Neuronal stem cell (in vitro differentiated cells): ENCODE measurements at regions not wholly inside any gene's neighbourhood (a gene's known extent, or its start where the extent isn't known, plus 50 kb on each side); places are given as distances from the start of the nearest gene placed in this dataset.
A peak's percentile ranks its signal among the peaks of the same experiment; 100 is the strongest.

ENCODE experiments used
- DNase-seq: peaks from one replicate; pipeline ENCODE4 v3.0.0-alpha.2; 2013; ENCODE audit warnings: low spot score
- H2AFZ ChIP-seq: one replicate; pipeline ENCODE4 v1.6.1; 2013; ENCODE audit warnings: mild to moderate bottlenecking, low read length, inconsistent platforms
- H2AK5ac ChIP-seq: 2 replicates; pipeline ENCODE4 v1.6.1; 2013; ENCODE audit warnings: low read depth, mild to moderate bottlenecking, inconsistent platforms, low read length, moderate library complexity, mixed read lengths
- H2BK120ac ChIP-seq: 2 replicates; pipeline ENCODE4 v1.6.1; 2013; ENCODE audit warnings: low read depth, mild to moderate bottlenecking, inconsistent platforms, low read length, moderate library complexity, mixed read lengths
- H2BK12ac ChIP-seq: one replicate; pipeline ENCODE4 v1.6.1; 2013; ENCODE audit warnings: low read length, inconsistent platforms
- H2BK15ac ChIP-seq: 2 replicates; pipeline ENCODE4 v1.6.1; 2013; ENCODE audit warnings: mild to moderate bottlenecking, low read length, inconsistent platforms, mixed read lengths
- H2BK5ac ChIP-seq: one replicate; pipeline ENCODE4 v1.6.1; 2013; ENCODE audit warnings: inconsistent platforms, mild to moderate bottlenecking, low read length, moderate library complexity
- H3K14ac ChIP-seq: one replicate; pipeline ENCODE4 v1.6.1; 2013; ENCODE audit warnings: low read length, inconsistent platforms
- H3K18ac ChIP-seq: 2 replicates; pipeline ENCODE4 v1.6.1; 2013; ENCODE audit warnings: low read length, inconsistent platforms
- H3K23ac ChIP-seq: 2 replicates; pipeline ENCODE4 v1.6.1; 2013; ENCODE audit warnings: low read depth, mild to moderate bottlenecking, mixed read lengths, low read length, inconsistent platforms; ENCODE audit not compliant: poor library complexity
- H3K27ac ChIP-seq: replicated peaks from 3 replicates; pipeline ENCODE4 v1.5.1; 2013; ENCODE audit warnings: low read length, inconsistent platforms
- H3K27me3 ChIP-seq, 3 experiments: 2 replicates each; pipeline ENCODE4 v1.6.1; 2013; ENCODE audit warnings: low read length in 3 of 3, mild to moderate bottlenecking in 2 of 3, inconsistent platforms in 1 of 3, low read depth in 1 of 3, mixed read lengths in 1 of 3, moderate library complexity in 1 of 3; ENCODE audit not compliant: control insufficient read depth in 3 of 3, insufficient read depth in 3 of 3
- H3K36me3 ChIP-seq, 2 donors: replicated peaks in 1 of 2; 2 replicates each; pipeline ENCODE4 v1.6.1; 2013; ENCODE audit warnings: low read length in 2 of 2; ENCODE audit not compliant: control insufficient read depth in 2 of 2, insufficient read depth in 2 of 2
- H3K4ac ChIP-seq: 2 replicates; pipeline ENCODE4 v1.6.1; 2013; ENCODE audit warnings: inconsistent platforms, mild to moderate bottlenecking, low read length, moderate library complexity
- H3K4me1 ChIP-seq, 2 donors: 1 replicate in 1 of 2; 2 replicates in 1 of 2; pipeline ENCODE4 v1.6.1; 2013; ENCODE audit warnings: low read length in 2 of 2, low read depth in 1 of 2; ENCODE audit not compliant: control insufficient read depth in 2 of 2, insufficient read depth in 1 of 2
- H3K4me2 ChIP-seq: one replicate; pipeline ENCODE4 v1.6.1; 2013; ENCODE audit warnings: mild to moderate bottlenecking, low read length, inconsistent platforms; ENCODE audit not compliant: insufficient read depth, poor library complexity, severe bottlenecking
- H3K4me3 ChIP-seq, 2 donors: 2 replicates each; pipeline ENCODE4 v1.5.1; 2013; ENCODE audit warnings: low read length in 2 of 2, mild to moderate bottlenecking in 2 of 2, inconsistent platforms in 1 of 2, moderate library complexity in 1 of 2
- H3K79me1 ChIP-seq: one replicate; pipeline ENCODE4 v1.6.1; 2013; ENCODE audit warnings: low read depth, mild to moderate bottlenecking, inconsistent platforms, low read length, moderate library complexity
- H3K9ac ChIP-seq: one replicate; pipeline ENCODE4 v1.6.1; 2013; ENCODE audit warnings: mild to moderate bottlenecking, low read depth, low read length, inconsistent platforms; ENCODE audit not compliant: poor library complexity
- H3K9me3 ChIP-seq, 2 donors: replicated peaks in 1 of 2; 2 replicates each; pipeline versions ENCODE3 to v1.6.1; 2013; ENCODE audit warnings: low read length in 2 of 2, mild to moderate bottlenecking in 2 of 2, inconsistent platforms in 1 of 2, low read depth in 1 of 2, mixed read lengths in 1 of 2, moderate library complexity in 1 of 2; ENCODE audit not compliant: control insufficient read depth in 2 of 2, insufficient read depth in 1 of 2
- H4K8ac ChIP-seq: one replicate; pipeline ENCODE4 v1.6.1; 2013; ENCODE audit warnings: low read depth, mild to moderate bottlenecking, inconsistent platforms, low read length, moderate library complexity
- H4K91ac ChIP-seq: one replicate; pipeline ENCODE4 v1.6.1; 2013; ENCODE audit warnings: low read length, low read depth, mild to moderate bottlenecking, inconsistent platforms; ENCODE audit not compliant: poor library complexity
- WGBS, 2 donors: extraction: QIAGEN DNeasy Blood & Tissue Kit; methylation state at CpG; one replicate each; pipeline ENCODE4 v1.1.7; 2013; ENCODE audit warnings: missing lambda C conversion rate in 2 of 2, mixed read lengths in 1 of 2; ENCODE audit not compliant: insufficient read length in 2 of 2, insufficient replicate concordance in 1 of 2; ENCODE audit errors: extremely low coverage in 2 of 2; 5-methylcytosine and 5-hydroxymethylcytosine counted together

- H3K4me2 ChIP-seq, result no peak overlapping the region
- peak overlapping the region; percentile 7 for H2AFZ ChIP-seq
- H4K8ac ChIP-seq, result no peak overlapping the region
- H3K9ac ChIP-seq, result no peak overlapping the region
- H3K4me3 ChIP-seq, result no peak overlapping the region
- no peak overlapping the region for H2BK15ac ChIP-seq
- H3K23ac ChIP-seq, result no peak overlapping the region
- H2AK5ac ChIP-seq, result no peak overlapping the region
- no peak overlapping the region for H3K27ac ChIP-seq
- H2BK120ac ChIP-seq, result no peak overlapping the region
- no peak overlapping the region for H4K91ac ChIP-seq
- no peak for DNase-seq
- no peaks in the 10 kb centered on the region for H3K27me3 ChIP-seq
- no peaks in the 10 kb centered on the region for H3K79me1 ChIP-seq
- H2BK5ac ChIP-seq, result no peak overlapping the region
- no peaks in the 10 kb centered on the region for H3K4me1 ChIP-seq
- H3K9me3 ChIP-seq, result no peaks in the 10 kb centered on the region
- no peaks in the 10 kb centered on the region for H3K36me3 ChIP-seq
- H2BK12ac ChIP-seq, result no peak overlapping the region
- peak overlapping the region; percentile 11 for H3K18ac ChIP-seq
- no CpG with 5 or more reads among the region's 4 CpGs for WGBS, 2 donors
- H3K14ac ChIP-seq, result no peak overlapping the region
- no peak overlapping the region for H3K4ac ChIP-seq
Observed at GRCh38 chr14:38616959-38617358, 361.1 kb upstream of the CLEC14A start.

- no peak overlapping the region for H3K14ac ChIP-seq
- no CpG with 5 or more reads among the region's 2 CpGs for WGBS, 2 donors
- H3K79me1 ChIP-seq, result no peaks in the 10 kb centered on the region
- H3K18ac ChIP-seq, result no peak overlapping the region
- H2BK15ac ChIP-seq, result no peak overlapping the region
- H2BK120ac ChIP-seq, result no peak overlapping the region
- no peaks in the 10 kb centered on the region for H3K4me1 ChIP-seq
- H4K8ac ChIP-seq, result no peak overlapping the region
- H3K9ac ChIP-seq, result no peak overlapping the region
- no peak overlapping the region for H3K4me2 ChIP-seq
- H3K27me3 ChIP-seq, result no peaks in the 10 kb centered on the region
- H2BK12ac ChIP-seq, result no peak overlapping the region
- H3K27ac ChIP-seq, result no peak overlapping the region
- H4K91ac ChIP-seq, result no peak overlapping the region
- no peak overlapping the region for H2BK5ac ChIP-seq
- no peaks in the 10 kb centered on the region for H3K9me3 ChIP-seq
- no peak overlapping the region for H3K4me3 ChIP-seq
- H2AK5ac ChIP-seq, result no peak overlapping the region
- H3K4ac ChIP-seq, result no peak overlapping the region
- no peaks in the 10 kb centered on the region for H3K36me3 ChIP-seq
- H3K23ac ChIP-seq, result no peak overlapping the region
- no peak overlapping the region for H2AFZ ChIP-seq
- no peak for DNase-seq
Observed at GRCh38 chr14:38611928-38612327, 356.0 kb upstream of the CLEC14A start.

DNA sequence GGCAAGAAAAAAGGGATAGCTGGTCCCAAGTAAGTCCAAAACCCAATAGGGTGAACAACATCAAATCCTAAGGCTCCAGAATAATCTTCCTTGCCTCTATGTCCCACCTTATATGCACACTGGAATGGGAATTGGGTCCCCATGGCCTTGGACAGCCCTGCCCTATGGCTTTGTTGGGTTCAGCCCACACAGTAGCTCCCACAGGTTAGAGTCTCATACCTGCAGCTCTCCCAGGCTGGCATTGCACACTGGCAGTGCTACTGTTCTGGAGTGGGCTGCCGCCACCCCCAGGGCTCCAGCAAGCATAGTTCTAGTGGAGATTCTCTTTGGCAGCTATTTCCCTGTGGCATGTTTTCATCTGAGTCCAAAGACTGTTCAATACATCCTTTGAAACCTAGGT is 352.4 kb upstream of the CLEC14A start:
- Histone ChIP-seq H3K4me3 (no peak overlapping the region), H2AFZ (no peak overlapping the region), H2BK120ac (no peak overlapping the region), H4K91ac (no peak overlapping the region), H3K18ac (no peak overlapping the region), H2BK5ac (no peak overlapping the region), H3K27me3 (no peaks in the 10 kb centered on the region), H3K4me1 (no peaks in the 10 kb centered on the region), H3K9ac (no peak overlapping the region), H4K8ac (no peak overlapping the region), H3K23ac (no peak overlapping the region), H3K27ac (no peak overlapping the region), H3K4ac (no peak overlapping the region), H2AK5ac (no peak overlapping the region), H3K36me3 (no peaks in the 10 kb centered on the region), H3K14ac (no peak overlapping the region), H2BK15ac (no peak overlapping the region), H3K9me3 (no peaks in the 10 kb centered on the region), H3K4me2 (no peak overlapping the region), H3K79me1 (no peaks in the 10 kb centered on the region), H2BK12ac (no peak overlapping the region)
- DNase-seq, result no peak
- no CpG with 5 or more reads among the region's 1 CpG for WGBS, 2 donors

- Histone ChIP-seq H2AK5ac (no peak overlapping the region), H2BK120ac (no peak overlapping the region), H4K91ac (no peak overlapping the region), H3K14ac (no peak overlapping the region), H3K18ac (no peak overlapping the region), H3K36me3 (no peaks in the 10 kb centered on the region), H3K23ac (no peak overlapping the region), H2BK15ac (no peak overlapping the region), H2BK5ac (no peak overlapping the region), H3K9me3 (no peaks in the 10 kb centered on the region), H3K27ac (no peak overlapping the region), H4K8ac (no peak overlapping the region), H3K27me3 (no peaks in the 10 kb centered on the region), H2BK12ac (no peak overlapping the region), H3K4me1 (no peaks in the 10 kb centered on the region), H3K9ac (no peak overlapping the region), H2AFZ (no peak overlapping the region), H3K4me3 (no peak overlapping the region), H3K79me1 (no peaks in the 10 kb centered on the region), H3K4ac (no peak overlapping the region), H3K4me2 (no peak overlapping the region)
- DNase-seq, result no peak
- WGBS, 2 donors, result no CpG with 5 or more reads among the region's 3 CpGs
Observed at GRCh38 chr14:38605193-38606114, 349.6 kb upstream of the CLEC14A start.
